ENCODE measurements at regions not wholly inside any gene's neighbourhood (a gene's known extent, or its start where the extent isn't known, plus 50 kb on each side); places are given as distances from the start of the nearest gene placed in this dataset.
"Not testable (repeated sequence)": the region's sequence is repeated elsewhere in the genome, so short reads cannot be mapped to it uniquely, and the experiment has no call there.

DNA sequence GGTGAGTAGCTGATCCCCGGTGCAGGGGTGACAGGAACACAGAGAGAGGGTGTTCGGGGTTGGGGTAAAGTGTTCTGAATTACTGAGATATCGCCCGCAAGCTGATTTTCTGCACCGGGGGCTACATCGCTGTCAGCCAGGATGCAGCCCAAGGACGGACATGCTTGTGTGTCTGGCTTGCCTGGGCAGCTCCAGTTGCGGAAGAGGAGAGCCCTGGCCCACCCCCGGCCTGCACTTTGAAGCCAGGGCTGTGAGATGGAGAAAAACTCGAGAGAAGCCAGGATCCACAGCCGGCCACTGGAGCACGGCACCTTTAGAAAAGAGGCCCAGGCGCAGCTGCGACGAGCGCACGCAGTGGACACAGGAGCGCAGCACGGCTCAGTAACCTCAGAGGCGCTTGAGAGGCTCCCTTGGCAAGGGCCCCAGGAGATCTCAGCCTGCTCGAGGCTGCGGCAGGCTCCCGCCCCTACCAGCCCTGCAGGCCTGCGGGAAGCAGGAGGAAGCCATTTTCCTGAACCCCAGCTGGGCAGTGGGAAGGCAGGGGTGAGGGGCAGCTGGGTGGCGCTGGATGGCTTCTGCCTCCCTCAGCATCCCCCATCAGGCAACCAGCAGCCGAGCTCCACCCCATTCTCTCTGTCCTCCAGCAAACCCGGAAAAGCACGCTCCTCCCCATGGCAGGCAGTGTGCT is 59.2 kb downstream of the C9orf50 start:
- no peak for DNase-seq (ENCODE audit: low read depth in 4 of 4, low spot score in 1 of 4)

DNA sequence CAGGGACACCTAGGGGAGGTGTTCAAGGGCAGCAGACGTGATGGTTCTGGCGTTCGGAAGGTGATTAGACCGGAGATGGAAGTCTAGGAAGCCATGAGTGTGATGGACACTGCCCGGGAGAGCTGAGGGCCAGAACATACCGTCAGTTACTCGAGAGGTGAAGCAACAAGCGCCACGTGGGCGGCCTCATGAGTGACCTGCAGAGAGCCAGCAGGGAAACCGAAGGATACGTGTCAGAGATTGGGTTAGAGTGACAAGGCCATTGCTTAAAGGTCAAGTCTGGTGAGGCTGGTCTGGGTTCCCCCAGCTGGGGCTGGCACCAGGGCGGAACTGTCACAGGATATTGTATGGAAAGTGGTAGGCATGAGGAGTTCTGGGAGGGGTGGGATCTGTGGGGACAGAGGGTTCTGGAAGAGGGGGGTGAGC is 60.0 kb downstream of the C9orf50 start:
- DNase-seq (ENCODE audit: low read depth in 4 of 4, low spot score in 1 of 4), result no peak

- DNase-seq (ENCODE audit: low read depth in 4 of 4, low spot score in 1 of 4), result no peak
These were observed 61.4 kb downstream of the C9orf50 start for GRCh38 chr9:129559506-129559881.

- no peak for DNase-seq (ENCODE audit: low read depth in 4 of 4, low spot score in 1 of 4)
These were observed 62.1 kb downstream of the C9orf50 start for GRCh38 chr9:129558551-129559505.

GRCh38 chr9:129558063-129558550 is 62.8 kb downstream of the C9orf50 start:
- no peak for DNase-seq (ENCODE audit: low read depth in 4 of 4, low spot score in 1 of 4)

DNA sequence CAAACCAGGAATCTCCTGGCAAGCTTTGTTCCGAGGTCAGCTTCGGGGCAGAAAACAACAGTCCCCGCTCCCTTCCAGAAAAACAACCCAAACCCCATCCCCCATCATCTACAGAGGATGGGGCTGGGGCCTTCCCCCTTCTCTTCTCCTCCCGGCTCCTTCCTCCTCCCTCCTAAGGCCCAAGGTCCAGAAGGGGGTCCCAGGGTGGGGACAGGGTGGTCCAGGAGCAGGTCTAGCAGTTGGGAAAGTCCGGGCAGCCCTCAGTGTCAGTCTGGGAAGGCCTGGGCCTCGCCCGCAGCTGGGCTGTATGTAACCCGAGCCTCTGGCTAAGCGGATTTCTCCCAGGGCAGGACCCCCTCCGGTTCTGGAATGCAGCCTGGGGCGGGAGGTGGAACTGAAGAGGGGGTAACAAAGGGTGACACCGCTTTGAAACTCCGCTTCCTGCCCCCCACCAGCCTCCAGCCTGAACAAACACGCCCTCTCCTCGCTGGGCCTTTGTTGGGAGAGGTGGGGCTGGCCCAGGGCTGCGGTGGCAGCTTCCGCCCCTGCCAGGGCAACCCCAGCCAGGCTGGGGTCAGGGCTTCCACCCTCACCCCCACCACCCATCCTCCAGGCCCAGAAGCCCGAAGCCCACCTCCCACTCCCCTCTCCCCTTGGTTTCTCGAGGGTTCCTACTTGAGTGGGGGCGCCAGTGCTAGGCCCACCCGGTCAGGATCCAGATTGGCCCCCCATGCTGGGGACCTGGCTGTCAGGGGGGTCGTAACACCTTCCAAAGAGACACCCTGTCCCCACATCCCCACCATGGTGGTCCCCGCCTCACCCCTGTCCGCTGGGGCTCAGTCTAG is 63.5 kb downstream of the C9orf50 start:
- no peak for DNase-seq (ENCODE audit: low read depth in 4 of 4, low spot score in 1 of 4)

DNA sequence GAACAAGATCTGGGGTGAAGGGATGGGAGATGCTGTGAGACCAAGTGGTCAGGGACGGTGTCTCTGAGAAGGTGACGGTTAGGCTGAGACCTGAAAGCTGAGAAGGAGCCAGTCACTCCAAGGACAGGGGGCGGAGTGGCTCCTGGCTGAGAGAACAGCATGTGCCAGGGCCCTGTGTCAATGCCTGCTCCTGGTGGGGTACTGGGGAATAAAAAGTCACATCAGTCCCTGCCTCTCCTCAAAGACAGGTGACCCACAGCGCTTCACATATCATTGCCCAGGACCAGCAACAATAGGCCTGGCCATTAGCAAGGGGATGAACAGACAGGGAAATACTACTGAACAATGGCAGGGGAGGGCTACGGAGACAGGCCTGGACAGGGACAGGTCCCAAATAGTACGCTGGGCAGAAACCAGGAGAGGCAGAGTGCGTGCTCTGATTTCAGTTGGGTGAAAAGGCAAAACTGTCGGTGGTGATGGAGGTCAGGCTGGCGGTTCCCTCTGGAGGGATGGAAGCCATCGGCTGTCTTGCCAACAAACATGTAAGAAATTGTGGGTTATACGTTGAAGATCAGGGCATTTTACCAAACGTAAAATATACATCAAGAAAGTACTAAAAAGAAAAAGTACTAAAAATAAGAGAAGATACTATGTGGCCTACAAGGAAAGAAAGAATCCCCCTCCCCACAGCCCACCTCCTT is 64.3 kb downstream of the C9orf50 start:
- no peak for DNase-seq (ENCODE audit: low read depth in 4 of 4, low spot score in 1 of 4)

DNA sequence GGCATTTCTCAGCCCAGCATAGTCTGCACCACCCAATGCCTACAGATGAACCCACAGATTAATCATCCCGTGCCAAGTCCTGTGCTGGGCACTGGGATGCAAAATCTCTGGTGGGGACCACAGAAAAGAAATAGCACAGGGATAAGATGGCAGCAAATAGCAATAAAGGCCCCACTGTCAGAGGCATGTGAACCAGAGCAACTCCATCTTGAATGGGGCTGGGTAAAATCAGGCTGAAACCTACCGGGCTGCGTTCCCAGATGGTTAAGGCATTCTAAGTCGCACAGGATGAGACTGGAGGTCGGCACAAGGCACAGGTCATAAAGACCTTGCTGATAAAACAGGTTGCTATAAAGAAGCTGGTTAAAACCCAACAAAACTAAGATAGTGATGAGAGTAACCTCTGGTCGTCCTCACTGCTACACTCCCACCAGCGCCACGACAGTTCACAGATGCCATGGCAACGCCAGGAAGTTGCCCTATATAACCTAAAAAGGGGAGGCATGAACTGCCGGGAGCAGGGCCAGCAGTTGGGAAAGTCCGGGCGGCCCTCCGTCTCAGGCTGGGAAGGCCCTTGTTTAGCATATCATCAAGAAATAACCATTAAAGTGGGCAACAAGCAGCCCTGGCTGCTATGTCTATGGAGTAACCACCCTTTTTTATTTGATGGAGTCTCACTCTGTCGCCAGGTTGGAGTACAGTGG is 65.2 kb downstream of the C9orf50 start:
- no peak for DNase-seq (ENCODE audit: low read depth in 4 of 4, low spot score in 1 of 4)

GRCh38 chr9:129554649-129555048 is 66.3 kb downstream of the C9orf50 start:
- no peak for DNase-seq (ENCODE audit: low read depth in 4 of 4, low spot score in 1 of 4)

DNA sequence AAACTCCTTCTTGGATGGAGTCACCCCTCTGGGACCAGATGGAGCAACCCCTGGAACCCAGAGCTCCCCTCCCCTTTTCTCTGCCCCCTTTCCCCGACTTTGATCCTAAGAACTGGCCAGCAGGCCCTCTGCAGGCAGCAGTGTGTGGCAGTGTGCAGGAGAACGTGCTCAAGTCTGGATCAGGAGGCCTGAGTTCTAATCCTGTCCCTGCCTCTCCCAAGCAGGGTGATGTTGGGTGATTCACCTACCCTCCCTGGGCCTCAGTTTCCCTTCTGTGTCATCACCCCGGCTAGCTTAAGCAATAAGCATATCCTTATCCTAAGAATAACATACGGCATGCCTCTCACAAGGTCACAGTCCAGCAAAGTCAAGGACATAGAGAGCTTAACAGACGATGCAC is 67.6 kb downstream of the C9orf50 start:
- no peak for DNase-seq (ENCODE audit: low read depth in 4 of 4, low spot score in 1 of 4)

DNA sequence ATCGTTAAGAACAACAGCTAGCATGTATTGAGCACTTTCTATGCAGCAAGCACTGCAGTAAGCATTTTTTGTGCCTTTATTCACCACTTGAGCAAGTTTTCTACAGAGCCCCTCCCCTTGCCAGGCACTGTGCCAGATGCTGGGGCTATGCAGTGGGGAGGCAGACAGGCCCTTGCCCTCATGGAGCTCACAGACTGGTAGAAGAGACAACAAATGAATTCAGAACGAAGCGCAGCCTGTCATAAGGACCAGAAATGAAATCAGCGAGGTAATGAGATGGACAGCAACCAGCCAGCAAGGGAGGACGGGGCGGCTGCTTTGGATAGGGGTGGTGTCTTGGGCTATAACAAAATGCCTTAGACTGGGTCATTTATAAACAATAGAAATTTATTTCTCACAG is 68.8 kb downstream of the C9orf50 start:
- no peak for DNase-seq (ENCODE audit: low read depth in 4 of 4, low spot score in 1 of 4)

GRCh38 chr9:129551393-129551973 is 69.4 kb downstream of the C9orf50 start:
- DNase-seq (ENCODE audit: low read depth in 4 of 4, low spot score in 1 of 4), result no peak

DNA sequence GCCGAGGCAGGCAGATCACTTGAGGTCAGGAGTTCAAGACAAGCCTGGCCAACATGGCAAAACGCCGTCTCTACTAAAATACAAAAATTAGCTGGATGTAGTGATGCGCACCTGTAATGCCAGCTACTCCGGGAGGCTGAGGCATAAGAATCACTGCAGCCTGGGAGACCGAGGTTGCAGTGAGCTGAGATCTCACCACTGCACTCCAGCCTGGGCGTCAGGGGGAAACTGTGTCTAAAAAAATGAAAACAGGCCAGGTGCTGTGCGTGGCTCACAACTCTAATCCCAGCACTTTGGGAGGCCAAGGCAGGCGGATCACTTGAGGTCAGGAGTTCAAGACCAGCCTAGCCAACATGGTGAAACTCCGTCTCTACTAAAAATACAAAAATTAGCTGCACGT is 69.9 kb downstream of the C9orf50 start:
- DNase-seq (ENCODE audit: low read depth in 4 of 4, low spot score in 1 of 4), result not testable (repeated sequence)

GRCh38 chr9:129550199-129550839 is 70.6 kb downstream of the C9orf50 start:
- no peak for DNase-seq (ENCODE audit: low read depth in 4 of 4, low spot score in 1 of 4)

GRCh38 chr9:129549684-129550083 is 71.2 kb downstream of the C9orf50 start:
- no peak for DNase-seq (ENCODE audit: low read depth in 4 of 4, low spot score in 1 of 4)

DNA sequence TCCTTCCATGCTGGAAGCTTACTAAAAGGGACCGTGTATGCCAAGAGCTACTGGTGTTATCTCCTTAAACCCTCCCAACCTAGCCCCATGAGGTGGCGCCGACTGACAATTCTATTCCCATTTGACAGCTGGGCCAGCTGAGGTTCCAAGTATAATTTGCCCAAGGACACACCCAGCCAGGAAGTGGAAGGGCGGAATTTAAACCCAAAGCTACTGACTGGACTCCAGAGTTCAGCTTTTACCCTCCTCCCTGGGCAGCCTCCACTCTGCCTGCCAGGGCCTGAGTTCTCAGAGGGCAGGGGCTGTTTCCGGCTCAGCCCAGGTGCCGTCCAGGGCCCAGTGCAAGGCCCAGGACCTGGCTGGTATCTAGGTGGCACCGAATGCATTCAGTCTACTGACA is 71.8 kb downstream of the C9orf50 start:
- DNase-seq (ENCODE audit: low read depth in 4 of 4, low spot score in 1 of 4), result no peak

- no peak for DNase-seq (ENCODE audit: low read depth in 4 of 4, low spot score in 1 of 4)
These were observed 72.2 kb downstream of the C9orf50 start for GRCh38 chr9:129548571-129549135.

- no peak for DNase-seq (ENCODE audit: low read depth in 4 of 4, low spot score in 1 of 4)
These were observed 72.9 kb downstream of the C9orf50 start for GRCh38 chr9:129547869-129548570.

Data from stimulated activated CD4-positive, alpha-beta T cell treated with anti-CD3 and anti-CD28 coated beads, Interleukin-1b, Interleukin-23, amount 100 ng/mL, for 24 hours (primary cell).